DMS79 (cell line): ENCODE measurements at regions not wholly inside any gene's neighbourhood (a gene's known extent, or its start where the extent isn't known, plus 50 kb on each side); places are given as distances from the start of the nearest gene placed in this dataset.
A peak's percentile ranks its signal among the peaks of the same experiment; 100 is the strongest.
"Not testable (repeated sequence)": the region's sequence is repeated elsewhere in the genome, so short reads cannot be mapped to it uniquely, and the experiment has no call there.

Source experiments
- DNase-seq: peaks from one replicate; lab custom pipeline; 2025; lab: John Stamatoyannopoulos, UW

DNA sequence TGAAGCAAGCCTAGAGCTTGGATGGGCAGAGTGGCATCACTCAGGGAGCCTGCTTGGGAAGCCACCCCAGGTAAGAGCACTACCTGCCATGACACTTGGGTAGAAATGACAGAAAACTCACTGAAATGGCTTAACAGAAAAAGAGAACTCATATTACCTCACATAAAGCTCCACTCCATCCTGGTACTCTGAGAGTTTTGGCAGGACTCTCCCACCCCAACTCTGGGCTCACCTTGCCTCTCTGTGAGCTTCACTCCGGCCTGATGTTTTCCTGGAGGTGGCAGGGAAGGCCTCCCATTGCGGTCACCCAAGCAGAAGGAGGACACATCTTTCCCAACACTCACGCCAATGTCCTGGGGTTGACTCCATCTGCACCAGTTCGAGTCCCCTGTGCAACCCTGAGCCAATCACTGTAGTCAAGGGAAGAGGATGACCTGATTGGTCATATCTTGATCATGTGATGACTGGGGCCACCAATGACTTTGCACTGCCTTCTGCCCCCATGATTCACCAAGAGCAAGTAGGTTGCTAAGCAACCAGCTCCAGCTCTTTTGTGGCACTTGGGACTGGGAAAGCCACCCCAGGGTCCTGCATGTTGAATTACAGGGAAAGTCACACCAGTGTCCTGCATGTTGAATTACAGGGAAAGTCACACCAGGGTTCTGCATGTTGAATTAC, 446.1 kb upstream of the SULF2 start:
- DNase-seq, result no peak

GRCh38 chr20:48230216-48230615, 444.9 kb upstream of the SULF2 start:
- DNase-seq, result no peak

DNA sequence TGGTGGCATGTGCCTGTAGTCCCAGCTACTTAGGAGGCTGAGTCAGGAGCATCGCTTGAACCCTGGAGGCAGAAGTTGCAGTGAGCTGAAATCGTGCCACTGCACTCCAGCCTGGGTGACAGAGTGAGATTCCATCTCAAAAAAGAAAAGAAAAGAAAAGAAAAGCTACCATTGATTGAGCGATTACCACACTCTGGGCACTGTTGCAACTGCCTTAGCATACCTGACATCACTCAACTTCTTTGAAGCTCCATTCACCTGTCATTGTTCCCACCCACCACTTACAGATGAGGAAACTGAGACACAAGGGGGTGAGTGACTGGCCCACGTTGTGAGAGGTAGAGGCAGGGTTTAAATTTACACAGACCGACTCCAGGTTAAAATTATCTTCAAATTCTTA, 442.1 kb upstream of the SULF2 start:
- no peak for DNase-seq

GRCh38 chr20:48226642-48227041, 441.4 kb upstream of the SULF2 start:
- no peak for DNase-seq

- no peak for DNase-seq
These were observed 439.3 kb upstream of the SULF2 start for GRCh38 chr20:48224533-48225050.

DNA sequence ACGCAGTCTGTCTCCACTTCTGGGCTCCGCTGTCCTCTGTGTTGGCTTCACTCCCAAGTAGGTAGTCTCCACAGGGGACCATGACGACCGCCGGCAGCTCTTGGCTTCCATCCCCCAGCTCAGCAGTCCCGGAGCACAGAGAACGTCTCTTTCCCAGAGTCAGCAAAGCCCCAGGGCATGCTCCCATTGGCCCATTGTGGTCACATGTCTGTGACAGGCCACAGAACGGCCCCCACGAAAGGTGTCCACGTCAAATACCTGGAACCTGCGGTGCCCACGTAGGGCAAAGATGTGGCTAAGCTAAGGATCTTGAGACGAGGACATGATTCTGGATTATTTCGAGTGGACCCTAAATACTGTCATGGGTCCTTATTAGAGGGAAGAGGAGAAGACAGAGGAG, 438.4 kb upstream of the SULF2 start:
- no peak for DNase-seq

DNA sequence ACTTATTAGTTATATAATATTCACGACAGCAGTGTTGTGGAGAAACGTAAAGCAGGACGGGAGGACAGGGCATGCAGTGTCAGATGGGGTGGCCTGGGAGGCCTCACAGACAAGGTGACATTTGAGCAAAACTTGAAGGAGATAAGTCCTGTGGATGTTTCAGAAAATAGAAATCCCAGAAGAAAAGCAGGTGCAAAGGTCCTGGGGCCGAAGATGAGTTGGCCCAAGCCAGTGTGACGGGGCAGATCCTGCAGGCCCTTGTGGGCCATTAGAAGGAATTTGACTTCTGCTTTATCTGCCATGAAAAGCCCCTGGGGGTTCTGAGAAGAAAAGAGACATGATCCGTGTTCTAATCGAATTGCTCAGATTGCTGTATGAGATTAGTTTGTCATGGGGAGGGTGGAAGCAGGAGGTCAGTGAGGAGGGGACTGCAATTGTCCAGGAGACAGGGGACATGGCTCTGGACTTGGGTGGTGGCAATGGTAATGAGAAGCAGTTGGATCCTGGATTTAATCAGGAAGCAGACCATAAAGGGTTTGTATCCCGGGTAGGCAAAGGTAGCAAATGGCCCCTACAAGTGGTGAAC, 437.4 kb upstream of the SULF2 start:
- no peak for DNase-seq

DNA sequence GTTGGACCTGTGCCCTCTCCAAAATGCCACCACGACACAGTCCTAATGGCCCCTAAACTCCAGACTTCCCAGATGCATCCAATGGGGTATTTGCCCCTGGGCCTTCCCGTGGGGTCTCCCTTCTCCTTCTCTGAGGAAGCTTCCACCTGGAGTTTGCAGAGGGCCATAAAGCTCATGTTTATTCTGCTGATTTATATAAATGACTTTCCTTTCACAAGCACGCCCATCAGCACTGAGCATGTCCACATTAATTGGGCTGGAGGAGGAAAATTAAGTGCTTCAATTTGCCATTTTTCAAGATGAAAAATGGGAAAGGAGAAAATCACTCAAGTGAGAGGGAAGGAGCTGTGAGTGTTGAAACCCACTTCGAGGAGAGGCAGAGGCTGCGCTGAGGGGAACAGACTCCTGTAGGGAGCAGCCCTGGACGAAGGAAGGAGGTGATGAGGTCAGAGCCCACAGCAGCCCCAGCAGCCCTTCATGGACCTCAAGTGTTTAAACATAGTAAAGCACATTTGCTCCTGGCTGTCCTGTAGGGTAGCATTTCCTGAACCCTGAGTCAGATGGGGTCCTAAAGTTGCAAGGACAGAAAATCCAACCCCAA, 434.9 kb upstream of the SULF2 start:
- DNase-seq, result peak; percentile 38

- no peak for DNase-seq
These were observed 434.0 kb upstream of the SULF2 start for GRCh38 chr20:48219306-48219705.

DNA sequence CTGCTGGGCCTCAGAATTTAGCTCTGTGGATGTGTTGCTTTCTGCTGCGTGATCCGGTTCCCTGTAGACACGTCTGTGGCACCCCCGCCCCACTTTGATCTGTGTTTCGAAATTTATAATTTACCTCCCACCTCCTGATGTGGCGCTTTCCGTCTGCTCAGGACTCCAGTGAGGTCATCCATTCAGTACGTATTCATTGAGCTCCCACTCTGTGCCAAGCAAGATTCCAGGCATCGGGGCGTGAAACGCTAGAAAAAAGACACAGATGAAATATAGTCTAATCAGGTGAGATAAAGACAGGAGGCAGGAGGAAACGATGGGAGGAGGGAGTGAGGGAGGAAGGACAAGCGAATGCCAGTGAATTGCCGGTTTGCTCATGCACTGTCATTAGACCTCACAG, 431.9 kb upstream of the SULF2 start:
- no peak for DNase-seq

DNA sequence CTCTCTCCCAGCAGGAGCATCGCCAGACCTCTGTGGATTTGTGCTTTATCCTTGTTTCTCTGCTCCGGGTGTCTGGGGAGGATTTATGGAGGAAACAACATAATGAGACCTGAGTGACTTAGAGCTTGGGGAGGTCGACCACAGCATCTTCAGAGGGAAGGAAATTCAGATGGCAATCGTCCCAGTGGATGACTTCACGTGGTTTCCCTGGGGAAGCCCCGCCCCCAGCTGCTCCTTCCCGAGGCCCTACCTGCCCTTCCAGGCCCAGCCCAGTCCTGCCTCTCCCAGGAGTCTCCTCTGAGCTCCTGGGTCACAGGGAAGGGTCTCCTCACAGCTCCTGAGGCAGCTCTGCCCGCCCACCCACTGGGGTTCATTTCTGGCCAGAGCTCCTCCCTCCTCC, 430.3 kb upstream of the SULF2 start:
- no peak for DNase-seq

DNA sequence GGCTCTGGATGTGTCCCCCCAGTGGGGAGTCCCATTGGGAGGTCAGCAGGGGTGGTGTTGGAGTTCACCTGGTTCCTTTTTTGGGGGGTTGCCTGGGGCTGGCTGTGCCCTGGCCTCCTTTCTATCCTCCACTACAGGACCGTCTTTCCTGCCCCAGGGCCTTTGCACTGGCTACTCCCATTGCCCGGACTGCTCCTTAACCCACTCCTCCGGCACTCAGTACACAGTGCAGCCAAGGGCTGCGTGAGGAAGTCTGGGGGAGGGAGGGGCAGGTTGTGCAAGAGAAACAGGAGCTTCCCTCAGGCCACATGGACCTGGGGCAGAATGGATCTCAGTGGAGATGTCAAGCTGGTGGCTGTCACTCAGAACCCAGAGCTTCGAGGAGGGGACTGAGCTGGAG, 429.3 kb upstream of the SULF2 start:
- DNase-seq, result no peak

DNA sequence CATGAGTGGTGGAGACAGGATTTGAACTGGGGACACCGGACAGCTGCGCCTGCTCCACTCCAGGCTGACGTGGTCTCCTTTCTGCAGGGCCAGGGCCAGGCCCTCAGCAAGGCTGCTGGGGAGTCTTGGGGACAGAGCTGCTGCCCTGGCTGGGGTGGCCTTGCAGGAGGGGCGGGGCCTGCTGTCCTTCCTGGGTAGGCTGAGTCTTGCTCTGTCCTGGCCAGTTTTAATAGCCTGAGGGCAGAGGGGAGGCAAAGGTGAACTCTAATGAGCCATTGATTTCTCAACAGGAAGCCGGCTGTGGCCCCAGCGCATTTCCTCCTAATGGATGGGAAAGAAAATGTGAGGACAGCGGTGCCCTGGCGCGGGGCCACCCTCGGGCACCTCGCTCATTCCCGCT, 428.4 kb upstream of the SULF2 start:
- DNase-seq, result not testable (repeated sequence)

DNA sequence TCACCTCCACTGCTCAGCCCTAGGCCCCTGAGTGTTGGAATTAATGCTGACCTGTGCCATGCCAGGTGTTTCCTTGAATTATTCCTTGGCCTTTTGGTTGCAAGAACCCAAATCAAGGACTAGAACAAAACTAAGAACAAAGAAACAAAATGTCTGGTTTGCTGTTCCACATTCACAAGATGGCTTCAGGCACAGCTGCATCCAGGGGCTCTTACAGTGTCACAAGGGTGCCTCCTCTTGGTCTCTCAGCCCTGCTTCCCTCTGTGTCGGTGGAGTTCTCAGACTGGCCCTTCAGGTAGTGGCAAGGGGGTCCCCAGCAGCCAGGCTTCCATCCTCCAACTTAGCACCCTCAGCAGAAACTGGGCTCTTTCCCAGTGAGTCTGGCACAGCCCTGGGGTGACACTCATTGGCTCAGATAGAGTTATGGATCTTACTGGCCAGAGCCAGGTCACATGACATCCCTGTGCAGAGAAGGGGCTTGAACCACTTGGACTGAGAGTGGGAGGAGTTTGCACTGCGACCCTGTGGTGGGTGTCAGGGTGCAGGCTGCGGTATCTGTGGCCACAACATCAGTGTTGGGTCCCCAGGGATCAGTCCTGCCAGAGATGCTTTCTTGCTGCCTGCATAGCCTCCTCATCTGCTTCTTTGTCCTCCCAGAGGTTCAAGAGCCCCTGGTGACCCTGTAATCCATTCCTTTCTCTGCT, 427.7 kb upstream of the SULF2 start:
- no peak for DNase-seq

GRCh38 chr20:48211847-48212246, 426.6 kb upstream of the SULF2 start:
- DNase-seq, result no peak

- no peak for DNase-seq
These were observed 426.0 kb upstream of the SULF2 start for GRCh38 chr20:48211238-48211637.

GRCh38 chr20:48210111-48211027, 425.1 kb upstream of the SULF2 start:
- no peak for DNase-seq

DNA sequence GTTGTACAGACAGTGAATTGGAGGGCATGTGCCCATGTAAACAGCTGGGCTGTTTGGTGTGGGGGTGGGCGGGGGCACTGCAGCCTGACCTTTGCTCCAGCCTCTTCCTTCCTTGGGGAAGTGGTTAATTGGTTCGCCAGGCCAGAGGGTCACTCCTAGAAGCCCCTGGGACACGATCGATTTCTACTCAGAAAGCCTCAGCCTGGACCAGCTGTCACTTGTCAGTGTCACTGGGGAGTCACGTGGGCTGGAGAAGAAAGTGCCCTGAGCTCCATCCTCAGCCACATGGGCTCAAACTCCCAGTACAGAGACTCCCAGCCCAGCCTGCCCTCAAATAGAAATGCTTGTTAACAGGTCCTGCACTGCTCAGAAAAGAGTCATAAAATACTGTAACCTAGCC, 423.8 kb upstream of the SULF2 start:
- DNase-seq, result no peak

- DNase-seq, result no peak
These were observed 422.9 kb upstream of the SULF2 start for GRCh38 chr20:48208176-48208575.

- no peak for DNase-seq
These were observed 422.2 kb upstream of the SULF2 start for GRCh38 chr20:48207505-48207904.

- no peak for DNase-seq
These were observed 420.5 kb upstream of the SULF2 start for GRCh38 chr20:48205786-48206185.

DNA sequence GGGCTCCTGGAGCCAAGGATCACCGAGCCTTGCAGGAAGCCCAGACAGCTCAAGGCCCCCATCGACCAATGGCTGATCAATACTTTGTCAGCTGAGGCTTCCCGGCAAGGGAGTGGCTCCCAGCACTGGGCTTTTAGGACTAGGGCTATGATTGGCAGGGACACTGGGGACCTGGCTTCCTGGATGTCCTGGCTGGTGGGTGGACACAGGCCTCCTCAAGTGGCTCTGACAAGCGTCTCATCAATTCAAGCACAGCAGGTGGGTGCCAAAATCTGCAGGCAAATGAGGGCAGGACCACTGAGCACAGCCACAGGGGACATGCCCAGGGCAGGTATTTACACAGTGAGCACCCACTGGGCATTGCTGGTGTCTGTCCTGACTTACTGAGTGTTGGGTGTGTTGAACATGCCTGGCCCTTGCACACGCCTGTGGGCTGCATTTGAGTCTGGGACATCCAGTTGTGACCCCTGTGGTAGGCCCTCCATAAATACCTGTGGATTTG, 420.1 kb upstream of the SULF2 start:
- no peak for DNase-seq
